ENCODE measurements at regions not wholly inside any gene's neighbourhood (a gene's known extent, or its start where the extent isn't known, plus 50 kb on each side); places are given as distances from the start of the nearest gene placed in this dataset.

DNA sequence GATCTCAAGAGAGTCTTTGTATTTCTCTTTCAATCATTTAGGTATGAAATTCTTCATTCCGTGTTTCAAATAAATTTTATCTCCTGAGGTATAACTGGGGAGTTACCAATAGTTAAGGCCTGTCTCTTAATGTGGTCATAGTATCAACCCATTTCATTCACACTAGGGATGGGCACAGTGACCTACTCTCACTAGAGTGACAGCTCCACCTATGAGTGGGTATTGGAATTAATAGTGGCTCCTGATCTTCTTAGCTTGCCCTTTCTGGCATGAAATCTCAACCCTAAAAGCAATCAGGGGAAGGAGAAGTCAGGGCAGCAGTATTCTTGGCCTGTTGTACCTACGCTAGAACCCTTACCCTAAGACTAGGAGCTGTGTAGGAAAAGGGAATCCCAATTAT, 507.7 kb downstream of the FAM181B start:
- TF ChIP-seq, protein P1, sequence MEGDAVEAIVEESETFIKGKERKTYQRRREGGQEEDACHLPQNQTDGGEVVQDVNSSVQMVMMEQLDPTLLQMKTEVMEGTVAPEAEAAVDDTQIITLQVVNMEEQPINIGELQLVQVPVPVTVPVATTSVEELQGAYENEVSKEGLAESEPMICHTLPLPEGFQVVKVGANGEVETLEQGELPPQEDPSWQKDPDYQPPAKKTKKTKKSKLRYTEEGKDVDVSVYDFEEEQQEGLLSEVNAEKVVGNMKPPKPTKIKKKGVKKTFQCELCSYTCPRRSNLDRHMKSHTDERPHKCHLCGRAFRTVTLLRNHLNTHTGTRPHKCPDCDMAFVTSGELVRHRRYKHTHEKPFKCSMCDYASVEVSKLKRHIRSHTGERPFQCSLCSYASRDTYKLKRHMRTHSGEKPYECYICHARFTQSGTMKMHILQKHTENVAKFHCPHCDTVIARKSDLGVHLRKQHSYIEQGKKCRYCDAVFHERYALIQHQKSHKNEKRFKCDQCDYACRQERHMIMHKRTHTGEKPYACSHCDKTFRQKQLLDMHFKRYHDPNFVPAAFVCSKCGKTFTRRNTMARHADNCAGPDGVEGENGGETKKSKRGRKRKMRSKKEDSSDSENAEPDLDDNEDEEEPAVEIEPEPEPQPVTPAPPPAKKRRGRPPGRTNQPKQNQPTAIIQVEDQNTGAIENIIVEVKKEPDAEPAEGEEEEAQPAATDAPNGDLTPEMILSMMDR (IDR thresholded peaks at IDR 0.05; ENCODE audit: low read depth, low read length, poor library complexity, severe bottlenecking): no peak
- no peak for TF ChIP-seq EZH2phosphoT487 (IDR thresholded peaks at IDR 0.05; ENCODE audit: borderline replicate concordance, low read length)
